H1 (cell line): ENCODE measurements at regions not wholly inside any gene's neighbourhood (a gene's known extent, or its start where the extent isn't known, plus 50 kb on each side); places are given as distances from the start of the nearest gene placed in this dataset.
A peak's percentile ranks its signal among the peaks of the same experiment; 100 is the strongest.

Experiments
- CTCF ChIA-PET: fragments of 300-600 bp; sonication (Branson Sonifier 250); formaldehyde crosslinking; loops from one replicate; lab custom pipeline; 2021; ENCODE audit not compliant: partially characterized antibody; lab: Charles Lee
- POLR2A ChIA-PET: fragments of 300-600 bp; sonication (Branson Sonifier 250); formaldehyde crosslinking; loops from one replicate; lab custom pipeline; 2021; ENCODE audit warnings: inconsistent platforms; ENCODE audit not compliant: partially characterized antibody; lab: Charles Lee
- DNase-seq, 2 experiments: peaks; one replicate each; pipeline versions ENCODE4 v3.0.0 to v3.0.0-alpha.2; 2010 to 2022; ENCODE audit warnings: low spot score in 2 of 2, low read depth in 1 of 2, mixed read lengths in 1 of 2
- FAIRE-seq: peaks from 2 replicates; lab custom pipeline; 2011; peaks lifted over from hg19 to GRCh38; lab: Jason Lieb, UNC
- H2AFZ ChIP-seq: 2 replicates; pipeline ENCODE4 v1.8.1; 2012; ENCODE audit warnings: low read length, inconsistent platforms
- H2AK5ac ChIP-seq: 2 replicates; pipeline ENCODE4 v1.6.1; 2013; ENCODE audit warnings: low read depth, low read length
- H2BK120ac ChIP-seq: replicated peaks from 2 replicates; pipeline ENCODE3; 2013; ENCODE audit warnings: low read depth, low read length, inconsistent platforms
- H2BK12ac ChIP-seq: 2 replicates; pipeline ENCODE4 v1.6.1; 2013; ENCODE audit warnings: low read depth, low read length
- H2BK15ac ChIP-seq: 2 replicates; pipeline ENCODE4 v1.6.1; 2013; ENCODE audit warnings: low read length
- H2BK20ac ChIP-seq: 2 replicates; pipeline ENCODE4 v1.6.1; 2013; ENCODE audit warnings: low read length
- H2BK5ac ChIP-seq: 2 replicates; pipeline ENCODE4 v1.6.1; 2013; ENCODE audit warnings: low read depth, low read length
- H3K14ac ChIP-seq: 2 replicates; pipeline ENCODE4 v1.6.1; 2013; ENCODE audit warnings: inconsistent platforms; ENCODE audit not compliant: insufficient read length
- H3K18ac ChIP-seq: 2 replicates; pipeline ENCODE4 v1.6.1; 2013; ENCODE audit warnings: low read length; ENCODE audit errors: extremely low read depth
- H3K23ac ChIP-seq: 2 replicates; pipeline ENCODE4 v1.6.1; 2013; ENCODE audit warnings: inconsistent platforms; ENCODE audit not compliant: insufficient read length
- H3K23me2 ChIP-seq: 2 replicates; pipeline ENCODE4 v1.6.1; 2013; ENCODE audit warnings: low read depth, low read length
- H3K27ac ChIP-seq: 2 replicates; pipeline ENCODE4 v1.6.1; 2011; ENCODE audit warnings: low read depth, low read length, inconsistent platforms
- H3K27me3 ChIP-seq, 4 experiments: replicated peaks in 1 of 4; 1 replicate in 1 of 4; 2 replicates in 3 of 4; pipeline versions ENCODE4 v1.6.1 to v1.8.1; 2011 to 2013; ENCODE audit warnings: low read length in 3 of 4, mild to moderate bottlenecking in 3 of 4, inconsistent platforms in 2 of 4, mixed read lengths in 2 of 4, moderate library complexity in 1 of 4; ENCODE audit not compliant: control insufficient read depth in 3 of 4, insufficient read depth in 3 of 4; ENCODE audit errors: extremely low read depth in 1 of 4
- H3K36me3 ChIP-seq, 4 experiments: 2 replicates each; pipeline versions ENCODE4 v1.6.1 to v1.8.1; 2011 to 2013; ENCODE audit warnings: mild to moderate bottlenecking in 4 of 4, low read length in 3 of 4, moderate library complexity in 2 of 4, control low read depth in 1 of 4, inconsistent platforms in 1 of 4; ENCODE audit not compliant: insufficient read depth in 4 of 4, control insufficient read depth in 2 of 4
- H3K4ac ChIP-seq: replicated peaks from 2 replicates; pipeline ENCODE3; 2013; ENCODE audit warnings: low read length, low read depth, mixed read lengths, inconsistent platforms; ENCODE audit not compliant: insufficient read length
- H3K4me1 ChIP-seq, 4 experiments: replicated peaks in 1 of 4; 1 replicate in 1 of 4; 2 replicates in 3 of 4; pipeline versions ENCODE4 v1.6.1 to v1.8.1; 2011 to 2013; ENCODE audit warnings: low read length in 3 of 4, inconsistent platforms in 2 of 4, mixed read lengths in 1 of 4; ENCODE audit not compliant: insufficient read depth in 4 of 4, control insufficient read depth in 3 of 4
- H3K4me2 ChIP-seq, 2 experiments: 2 replicates each; pipeline versions ENCODE4 v1.6.1 to v1.8.1; 2011 to 2013; ENCODE audit warnings: low read depth in 2 of 2, low read length in 2 of 2, control low read depth in 1 of 2, inconsistent platforms in 1 of 2, mild to moderate bottlenecking in 1 of 2; ENCODE audit not compliant: insufficient read depth in 1 of 2
- H3K4me3 ChIP-seq, 4 experiments: fragments of 200-600, 300-600 bp in 1 of 4; sonication (generic), shearing (Covaris generic), sonication (Bioruptor Twin) in 1 of 4; 2 replicates each; pipeline versions ENCODE4 v1.5.1 to v1.8.1; 2011 to 2016; ENCODE audit warnings: low read length in 4 of 4, low read depth in 3 of 4, control low read depth in 2 of 4, inconsistent platforms in 2 of 4, mild to moderate bottlenecking in 2 of 4, mixed read lengths in 1 of 4, moderate library complexity in 1 of 4; ENCODE audit not compliant: insufficient read depth in 2 of 4; ENCODE audit errors: extremely low read depth in 1 of 4
- H3K56ac ChIP-seq: replicated peaks from 2 replicates; pipeline ENCODE3; 2013; ENCODE audit warnings: low read depth, mild to moderate bottlenecking, mixed read lengths, low read length, inconsistent platforms; ENCODE audit not compliant: insufficient read length
- H3K79me1 ChIP-seq: 2 replicates; pipeline ENCODE4 v1.6.1; 2013; ENCODE audit warnings: low read depth, low read length, control low read depth
- H3K79me2 ChIP-seq, 2 experiments: 2 replicates each; pipeline versions ENCODE4 v1.6.1 to v1.8.1; 2012 to 2013; ENCODE audit warnings: low read length in 2 of 2, mild to moderate bottlenecking in 2 of 2, inconsistent platforms in 1 of 2; ENCODE audit not compliant: insufficient read depth in 2 of 2, control insufficient read depth in 1 of 2
- H3K9ac ChIP-seq, 4 experiments: replicated peaks in 1 of 4; 1 replicate in 1 of 4; 2 replicates in 3 of 4; pipeline versions ENCODE4 v1.6.1 to v1.8.1; 2011 to 2013; ENCODE audit warnings: low read depth in 3 of 4, low read length in 3 of 4, control low read depth in 2 of 4, mild to moderate bottlenecking in 2 of 4, moderate library complexity in 2 of 4, inconsistent platforms in 1 of 4; ENCODE audit errors: extremely low read depth in 1 of 4
- H3K9me3 ChIP-seq, 2 experiments: 2 replicates each; pipeline versions ENCODE4 v1.6.1 to v1.8.1; 2012 to 2013; ENCODE audit warnings: mild to moderate bottlenecking in 2 of 2, moderate library complexity in 2 of 2, control low read depth in 1 of 2, inconsistent platforms in 1 of 2, low read depth in 1 of 2, low read length in 1 of 2, mixed read lengths in 1 of 2; ENCODE audit not compliant: insufficient read depth in 2 of 2
- H4K20me1 ChIP-seq, 2 experiments: replicated peaks in 1 of 2; 2 replicates each; pipeline versions ENCODE3 to v1.8.1; 2011 to 2013; ENCODE audit warnings: inconsistent platforms in 2 of 2, low read length in 2 of 2, mild to moderate bottlenecking in 1 of 2; ENCODE audit not compliant: insufficient read depth in 2 of 2, control insufficient read depth in 1 of 2
- H4K5ac ChIP-seq: 2 replicates; pipeline ENCODE4 v1.6.1; 2013; ENCODE audit warnings: low read length, low read depth, mixed read lengths, inconsistent platforms; ENCODE audit not compliant: insufficient read length
- H4K8ac ChIP-seq: 2 replicates; pipeline ENCODE4 v1.8.0; 2013; ENCODE audit warnings: mild to moderate bottlenecking, moderate library complexity, low read length, inconsistent platforms; ENCODE audit not compliant: insufficient read depth; ENCODE audit errors: extremely low read depth
- H4K91ac ChIP-seq: replicated peaks from 2 replicates; pipeline ENCODE3; 2013; ENCODE audit warnings: low read length, mixed read lengths, inconsistent platforms; ENCODE audit not compliant: insufficient read length
- CBX5 ChIP-seq: fragments of 300-800, 300-1000 bp; sonication (generic); IDR thresholded peaks from 2 replicates; pipeline ENCODE4 v1.7.1; 2016; ENCODE audit warnings: antibody characterized with exemption, low read length, low read depth
- POLR2AphosphoS5 ChIP-seq: IDR thresholded peaks from 2 replicates; pipeline ENCODE4 v1.6.1; 2011; ENCODE audit warnings: low read depth, low read length
- SIX5 ChIP-seq: IDR thresholded peaks from 2 replicates; pipeline ENCODE4 v1.6.1; 2011; ENCODE audit warnings: mild to moderate bottlenecking, low read depth, low read length
- USF2 ChIP-seq: IDR thresholded peaks from 2 replicates; pipeline ENCODE4 v1.6.1; 2011; ENCODE audit warnings: low read length, improper control_type of control experiment
- WGBS, 2 experiments: shearing (Covaris generic) in 1 of 2; methylation state at CpG; one replicate each; pipeline versions ENCODE4 v1.1.6 to v1.1.7; 2013 to 2015; ENCODE audit warnings: low lambda C conversion rate in 2 of 2, mixed read lengths in 2 of 2, inconsistent platforms in 1 of 2, low coverage in 1 of 2, missing lambda C conversion rate in 1 of 2; ENCODE audit not compliant: insufficient replicate concordance in 2 of 2, insufficient coverage in 1 of 2, insufficient read length in 1 of 2; ENCODE audit errors: extremely low coverage in 1 of 2, missing lambda C conversion rate in 1 of 2; 5-methylcytosine and 5-hydroxymethylcytosine counted together

- no peaks in the 10 kb centered on the region for H3K36me3 ChIP-seq
- H2BK120ac ChIP-seq: no peak overlapping the region
- FAIRE-seq (no peak), DNase-seq (peak in 1 of 2 experiments; percentile 22)
- no peak overlapping the region for H3K23ac ChIP-seq
- no peak overlapping the region for H3K27ac ChIP-seq
- no peak overlapping the region for H3K14ac ChIP-seq
- H2BK15ac ChIP-seq: no peak overlapping the region
- no peak overlapping the region for H3K4me3 ChIP-seq
- H2BK5ac ChIP-seq: no peak overlapping the region
- H3K56ac ChIP-seq: no peak overlapping the region
- no peak overlapping the region for H2AFZ ChIP-seq
- no peaks in the 10 kb centered on the region for H4K20me1 ChIP-seq
- no peak overlapping the region for H2BK20ac ChIP-seq
- no peaks in the 10 kb centered on the region for H3K9me3 ChIP-seq
- H3K4me2 ChIP-seq: no peak overlapping the region
- no peaks in the 10 kb centered on the region for H3K79me1 ChIP-seq
- H3K23me2 ChIP-seq: no peaks in the 10 kb centered on the region
- ChIA-PET POLR2A (no interaction called here), CTCF (interaction anchor here (0.9 to 1.3 kb wide), 4 partner anchors 9 to 62 kb away, joined by 3 to 9 read pairs (median 4); no protein-coding TSS in a partner anchor)
- 83% methylated on average over 1 of the region's 1 CpG; no CpG with 5 or more reads in 1 of the 2 experiments for WGBS, 2 experiments
- H3K27me3 ChIP-seq: no peaks in the 10 kb centered on the region
- H3K4me1 ChIP-seq: no peaks in the 10 kb centered on the region
- H3K4ac ChIP-seq: no peak overlapping the region
- H2BK12ac ChIP-seq: no peak overlapping the region
- H3K9ac ChIP-seq: no peak overlapping the region
- H4K8ac ChIP-seq: no peak overlapping the region
- no peak overlapping the region for H4K5ac ChIP-seq
- H3K18ac ChIP-seq: no peak overlapping the region
- H4K91ac ChIP-seq: no peak overlapping the region
- H2AK5ac ChIP-seq: no peak overlapping the region
- no peaks in the 10 kb centered on the region for H3K79me2 ChIP-seq
- TF ChIP-seq SIX5: no peak
- TF ChIP-seq CBX5: no peak
- TF ChIP-seq POLR2AphosphoS5: no peak
- no peak for TF ChIP-seq USF2
Measured at GRCh38 chr4:138951764-138952163, 63.8 kb upstream of the NOCT start.
